Muscle of arm (tissue), 1 donor: ENCODE measurements at regions not wholly inside any gene's neighbourhood (a gene's known extent, or its start where the extent isn't known, plus 50 kb on each side); places are given as distances from the start of the nearest gene placed in this dataset.
"Not testable (repeated sequence)": the region's sequence is repeated elsewhere in the genome, so short reads cannot be mapped to it uniquely, and the experiment has no call there.

Experiments used
- DNase-seq: peaks from one replicate; pipeline ENCODE4 v3.0.0-alpha.2; 2013

- no peak for DNase-seq
Observed at GRCh38 chr12:87679251-87679650, 349.9 kb downstream of the C12orf50 start.

- no peak for DNase-seq
Observed at GRCh38 chr12:87678453-87678852, 350.7 kb downstream of the C12orf50 start.

GRCh38 chr12:87676731-87677130, 352.5 kb downstream of the C12orf50 start:
- no peak for DNase-seq

- DNase-seq, result no peak
Observed at GRCh38 chr12:87671757-87672156, 357.4 kb downstream of the C12orf50 start.

GRCh38 chr12:87670448-87670847, 358.8 kb downstream of the C12orf50 start:
- no peak for DNase-seq

- no peak for DNase-seq
Observed at GRCh38 chr12:87667378-87667777, 361.8 kb downstream of the C12orf50 start.

GRCh38 chr12:87661786-87662377, 367.3 kb downstream of the C12orf50 start:
- no peak for DNase-seq

GRCh38 chr12:87660987-87661774, 368.0 kb downstream of the C12orf50 start:
- no peak for DNase-seq

- DNase-seq, result no peak
Observed at GRCh38 chr12:87660291-87660690, 368.9 kb downstream of the C12orf50 start.

- DNase-seq, result no peak
Observed at GRCh38 chr12:87656311-87656710, 372.9 kb downstream of the C12orf50 start.

GRCh38 chr12:87651670-87652425, 377.4 kb downstream of the C12orf50 start:
- no peak for DNase-seq

GRCh38 chr12:87642245-87642644, 387.0 kb downstream of the C12orf50 start:
- DNase-seq, result no peak

- DNase-seq, result no peak
Observed at GRCh38 chr12:87618199-87618598, 411.0 kb downstream of the C12orf50 start.

- no peak for DNase-seq
Observed at GRCh38 chr12:87612996-87613395, 416.2 kb downstream of the C12orf50 start.

GRCh38 chr12:87608321-87608720, 420.9 kb downstream of the C12orf50 start:
- no peak for DNase-seq

- no peak for DNase-seq
Observed at GRCh38 chr12:87603727-87604126, 425.5 kb downstream of the C12orf50 start.

GRCh38 chr12:87599459-87599858, 429.7 kb downstream of the C12orf50 start:
- DNase-seq, result no peak

- no peak for DNase-seq
Observed at GRCh38 chr12:87597114-87597513, 432.1 kb downstream of the C12orf50 start.

- no peak for DNase-seq
Observed at GRCh38 chr12:87596636-87597035, 432.6 kb downstream of the C12orf50 start.

- DNase-seq, result no peak
Observed at GRCh38 chr12:87596134-87596533, 433.1 kb downstream of the C12orf50 start.

GRCh38 chr12:87585882-87586557, 443.2 kb downstream of the C12orf50 start:
- DNase-seq, result no peak

GRCh38 chr12:87579091-87579490, 450.1 kb downstream of the C12orf50 start:
- not testable (repeated sequence) for DNase-seq
